HT-29 (cell line): ENCODE measurements at regions not wholly inside any gene's neighbourhood (a gene's known extent, or its start where the extent isn't known, plus 50 kb on each side); places are given as distances from the start of the nearest gene placed in this dataset.
"Not testable (repeated sequence)": the region's sequence is repeated elsewhere in the genome, so short reads cannot be mapped to it uniquely, and the experiment has no call there.

ENCODE experiments used
- DNase-seq: peaks from one replicate; pipeline ENCODE4 v3.0.0-alpha.2; 2015; ENCODE audit warnings: low spot score

DNA sequence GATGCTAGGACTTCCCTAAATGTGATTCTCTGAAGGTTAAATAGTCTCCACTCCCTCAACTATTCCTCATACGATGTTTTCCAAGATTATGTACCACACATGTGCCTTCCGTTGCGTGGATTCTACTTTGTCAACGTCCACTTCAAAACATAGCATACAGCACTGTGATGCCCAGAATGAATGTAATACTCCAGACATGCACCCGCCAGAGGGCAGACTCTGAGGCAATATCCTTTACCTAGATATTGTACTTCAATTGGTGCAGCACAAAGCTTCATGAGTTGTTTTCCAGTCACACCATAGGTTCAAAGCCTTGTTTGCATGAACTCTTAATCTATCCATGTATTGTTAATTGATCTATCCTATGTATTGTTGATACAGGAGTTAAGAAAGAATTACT is 201.0 kb upstream of the NABP1 start:
- DNase-seq = no peak

DNA sequence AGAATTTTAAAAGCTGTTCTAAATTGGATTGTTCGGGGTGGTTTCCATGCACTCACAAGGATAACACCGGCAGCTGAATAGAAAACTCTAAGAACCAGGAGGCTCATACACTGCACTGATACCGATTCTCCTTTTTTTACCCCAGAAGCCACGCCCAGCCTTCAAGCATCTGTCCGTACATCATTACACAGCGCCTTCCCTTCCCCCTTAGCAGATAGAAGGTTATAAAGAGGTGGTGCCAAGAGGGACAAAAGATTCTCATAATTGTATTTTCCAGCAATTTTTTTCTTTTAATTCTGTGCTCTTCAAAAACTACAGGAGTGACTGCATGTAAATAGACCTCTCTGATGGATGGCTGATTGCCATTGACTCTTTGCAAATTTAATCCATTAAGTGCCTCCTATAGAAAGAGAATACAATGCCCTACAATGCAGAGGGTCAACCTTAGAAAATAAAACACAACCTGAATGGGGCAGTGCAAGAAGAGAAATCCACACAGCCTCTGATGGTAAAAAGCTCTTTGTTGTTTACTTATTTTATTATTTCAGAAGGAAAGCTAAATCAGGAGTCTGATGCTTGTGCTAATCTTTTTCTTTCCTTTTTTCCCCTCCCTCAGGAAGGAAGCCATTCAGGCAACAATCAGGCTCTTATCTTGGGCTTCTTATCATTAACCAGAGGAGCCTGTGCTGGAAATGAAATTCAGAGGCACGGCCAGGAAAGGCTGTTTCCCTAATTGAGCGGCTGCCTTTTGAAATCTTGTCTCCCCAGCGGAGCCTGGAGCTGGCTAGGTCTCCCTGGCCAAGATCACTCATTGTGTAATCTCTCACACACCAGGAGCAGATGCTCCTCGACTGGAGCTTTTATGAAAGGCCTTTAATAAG is 198.9 kb upstream of the NABP1 start:
- no peak for DNase-seq

- DNase-seq = no peak
Observed at GRCh38 chr2:191479680-191480023, 198.3 kb upstream of the NABP1 start.

GRCh38 chr2:191481305-191482070 is 196.4 kb upstream of the NABP1 start:
- no peak for DNase-seq

DNA sequence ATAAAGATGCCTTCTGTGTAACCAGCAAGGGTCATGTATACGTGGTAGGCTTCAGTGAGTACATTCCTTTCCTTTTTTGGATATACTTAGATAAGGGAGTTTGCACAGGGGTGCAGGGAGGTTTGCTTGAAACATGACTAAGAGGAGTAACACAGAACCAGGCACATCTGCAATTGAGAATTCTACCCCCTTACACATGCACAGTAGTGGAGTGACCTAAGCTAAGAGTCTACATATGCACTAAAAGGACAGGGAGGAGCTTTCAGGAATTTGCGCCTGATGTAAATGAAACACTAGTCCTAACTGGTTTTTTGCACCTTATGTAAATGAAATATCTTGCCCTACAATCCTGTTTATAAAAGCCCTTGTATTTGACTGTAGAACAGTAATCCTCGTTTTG is 194.8 kb upstream of the NABP1 start:
- DNase-seq = no peak

DNA sequence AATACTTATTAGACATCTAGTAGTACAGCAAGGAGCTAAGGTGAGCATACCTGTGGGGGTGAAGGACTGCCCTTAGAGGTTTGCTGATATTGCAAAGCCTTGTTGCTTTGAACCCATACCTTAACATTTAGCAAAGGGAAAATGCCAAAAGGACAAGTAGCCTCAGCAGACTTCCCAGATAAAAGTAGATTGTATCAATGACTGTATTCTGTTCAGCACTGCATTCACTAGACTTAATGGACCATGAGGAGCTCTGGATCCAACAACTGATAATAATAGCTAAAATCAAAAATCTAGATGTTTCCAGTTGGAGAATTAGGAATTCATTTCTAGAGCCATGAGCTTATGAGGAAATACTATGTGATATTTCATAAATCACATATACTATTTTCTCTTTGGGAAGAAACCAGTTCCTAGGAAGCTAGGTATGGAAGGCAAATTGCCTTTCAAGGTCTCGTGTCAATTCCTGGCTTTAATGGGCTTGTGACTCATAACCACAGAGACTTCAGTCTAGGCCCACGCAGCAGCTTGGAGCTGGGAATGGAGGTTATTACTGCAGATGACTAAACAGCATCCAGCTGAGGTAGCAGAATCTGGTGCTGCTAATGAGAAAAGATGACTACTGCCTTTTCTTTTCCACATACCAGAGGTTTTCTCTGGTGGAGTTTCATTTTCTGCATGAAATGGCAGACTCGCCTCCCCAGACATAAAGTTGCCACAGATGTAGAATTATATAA is 191.2 kb upstream of the NABP1 start:
- DNase-seq = peak; percentile 59

GRCh38 chr2:191488135-191488534 is 189.8 kb upstream of the NABP1 start:
- peak; percentile 22 for DNase-seq

- no peak for DNase-seq
Observed at GRCh38 chr2:191489177-191489576, 188.8 kb upstream of the NABP1 start.

DNA sequence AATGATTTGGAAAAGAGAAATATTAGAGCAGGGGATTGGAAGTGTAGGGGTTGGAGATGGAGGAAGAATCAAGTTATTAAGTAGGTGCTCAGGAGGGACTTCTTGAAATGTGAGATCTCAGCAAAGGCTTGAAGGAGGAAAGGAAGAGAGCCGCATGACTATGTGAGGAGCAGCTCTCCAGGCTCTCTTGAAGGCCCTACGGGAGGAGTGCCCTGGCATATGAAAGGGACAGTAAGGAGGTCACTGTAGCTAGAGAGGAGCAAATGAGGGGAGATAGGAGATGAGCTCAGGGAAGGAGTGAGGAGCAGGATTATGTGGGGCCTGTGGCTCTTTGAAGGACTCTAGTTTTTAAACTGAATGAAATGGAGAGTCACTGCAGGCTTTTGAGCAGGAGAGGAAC is 181.1 kb upstream of the NABP1 start:
- no peak for DNase-seq

GRCh38 chr2:191497822-191498221 is 180.1 kb upstream of the NABP1 start:
- DNase-seq = no peak

DNA sequence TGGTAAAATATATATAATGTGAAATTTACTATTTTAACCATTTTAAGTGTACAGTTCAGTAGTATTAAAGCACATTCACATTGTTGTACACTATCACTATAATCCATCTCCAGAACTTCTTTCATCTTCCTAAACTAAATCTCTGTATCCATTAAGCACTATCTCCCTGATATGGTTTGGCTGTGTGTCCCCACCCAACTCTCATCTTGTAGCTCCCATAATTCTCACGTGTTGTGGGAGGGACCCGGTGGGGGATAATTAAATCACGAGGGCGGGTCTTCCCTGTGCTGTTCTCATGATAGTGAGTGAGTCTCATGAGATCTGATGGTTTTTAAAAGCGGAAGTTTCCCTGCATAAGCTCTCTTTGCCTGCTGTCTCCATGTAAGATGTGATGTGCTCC is 178.9 kb upstream of the NABP1 start:
- no peak for DNase-seq

DNA sequence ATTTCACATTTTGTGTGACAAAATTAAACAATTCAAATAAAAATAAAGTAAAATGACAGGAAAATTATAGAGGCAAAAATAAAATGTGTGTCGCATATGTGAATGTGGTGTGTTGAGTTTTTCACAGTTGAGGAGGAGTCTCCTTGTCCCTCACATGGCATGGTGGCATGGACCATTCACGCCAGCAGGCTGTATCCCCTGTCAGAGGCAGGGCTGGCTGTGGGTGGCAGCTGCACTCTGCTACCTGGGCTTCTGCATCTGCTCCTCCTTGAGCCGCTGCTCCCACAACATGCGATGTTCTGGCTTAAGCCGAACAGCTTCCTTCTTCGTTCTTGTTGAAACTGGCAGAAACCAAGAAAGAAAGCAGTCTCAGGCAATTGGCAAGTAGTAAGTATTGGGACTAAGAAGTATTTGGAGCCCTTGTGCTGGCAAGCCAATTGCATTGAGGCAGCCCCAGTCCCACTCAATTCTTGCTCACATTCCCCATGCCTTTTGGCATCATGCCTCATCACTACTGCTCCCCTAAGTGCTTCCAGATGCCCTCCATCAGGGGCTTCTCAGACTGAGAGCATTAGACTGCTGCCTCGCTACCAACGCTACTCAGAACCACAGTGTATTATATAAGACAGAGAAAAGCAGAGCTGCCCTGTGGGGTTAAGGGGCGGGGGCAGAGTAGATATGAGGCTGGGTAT is 177.9 kb upstream of the NABP1 start:
- no peak for DNase-seq

DNA sequence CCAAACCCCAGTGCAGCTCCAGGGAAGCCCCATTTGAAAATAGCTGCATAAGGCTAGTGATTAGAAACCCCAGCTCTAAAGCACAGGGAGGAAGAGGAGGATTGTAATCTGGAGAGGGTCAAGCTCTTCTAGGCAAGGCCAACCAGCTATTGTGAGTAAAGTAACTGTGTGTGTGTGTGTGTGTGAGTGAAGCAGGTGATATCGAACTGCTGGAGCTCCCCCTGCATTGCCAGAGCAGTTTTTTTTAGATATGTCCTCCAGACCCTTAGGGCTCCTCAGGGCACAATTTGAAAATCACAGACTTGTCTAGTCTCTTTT is 177.4 kb upstream of the NABP1 start:
- no peak for DNase-seq

DNA sequence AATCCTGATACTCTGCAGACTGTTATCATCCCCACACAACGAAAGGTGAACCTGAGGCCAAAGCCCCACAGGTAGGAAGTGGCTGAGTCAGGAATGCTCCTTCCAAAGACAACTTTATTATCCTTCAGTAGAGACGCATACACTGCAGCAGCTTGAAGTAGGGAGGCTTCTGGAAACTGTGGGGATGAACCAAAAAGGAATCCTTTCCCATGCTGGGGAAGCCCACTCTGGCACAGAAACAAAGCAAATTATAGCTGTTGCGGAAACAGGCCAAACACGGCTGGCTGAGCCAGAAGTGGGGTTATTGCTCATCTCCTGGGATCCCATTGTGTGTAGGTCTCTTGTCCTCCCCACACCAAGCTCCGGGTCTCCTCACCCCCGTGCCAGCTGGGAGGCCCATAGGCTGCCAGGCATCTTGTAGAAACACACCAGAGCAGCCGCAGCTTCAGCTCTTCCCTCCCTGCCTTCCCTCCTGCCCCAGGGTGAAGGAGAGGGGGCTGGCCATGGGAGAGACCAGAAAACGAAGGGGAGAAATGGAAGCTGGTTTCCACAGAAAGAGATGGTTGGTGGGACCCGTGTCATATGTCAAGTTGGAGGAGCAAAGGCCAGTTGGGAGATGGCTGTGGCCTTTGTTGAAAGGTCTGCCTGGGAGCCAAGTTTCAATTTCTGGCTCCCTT is 176.9 kb upstream of the NABP1 start:
- DNase-seq = no peak

- peak; percentile 38 for DNase-seq
Observed at GRCh38 chr2:191501561-191502168, 176.3 kb upstream of the NABP1 start.

DNA sequence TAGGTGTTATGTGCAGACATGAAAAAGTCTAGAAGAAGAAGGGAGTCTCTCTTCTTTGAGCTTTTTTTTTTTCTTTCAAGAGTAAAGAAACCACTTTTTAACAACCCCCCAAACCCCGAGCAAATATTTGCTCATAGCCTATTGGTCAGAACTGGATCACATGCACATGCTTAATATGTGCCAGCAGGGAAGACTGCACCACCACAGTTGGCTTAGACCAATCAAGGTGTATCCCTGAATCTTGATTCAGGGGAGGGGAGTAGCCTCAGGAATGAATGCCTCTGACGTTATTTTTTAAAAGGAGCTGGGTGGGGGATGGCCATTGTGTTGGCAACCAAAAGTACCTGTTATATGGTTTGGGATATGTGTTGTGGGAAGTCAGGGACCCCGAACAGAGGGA is 171.4 kb upstream of the NABP1 start:
- no peak for DNase-seq

GRCh38 chr2:191507252-191507853 is 170.6 kb upstream of the NABP1 start:
- DNase-seq = not testable (repeated sequence)

DNA sequence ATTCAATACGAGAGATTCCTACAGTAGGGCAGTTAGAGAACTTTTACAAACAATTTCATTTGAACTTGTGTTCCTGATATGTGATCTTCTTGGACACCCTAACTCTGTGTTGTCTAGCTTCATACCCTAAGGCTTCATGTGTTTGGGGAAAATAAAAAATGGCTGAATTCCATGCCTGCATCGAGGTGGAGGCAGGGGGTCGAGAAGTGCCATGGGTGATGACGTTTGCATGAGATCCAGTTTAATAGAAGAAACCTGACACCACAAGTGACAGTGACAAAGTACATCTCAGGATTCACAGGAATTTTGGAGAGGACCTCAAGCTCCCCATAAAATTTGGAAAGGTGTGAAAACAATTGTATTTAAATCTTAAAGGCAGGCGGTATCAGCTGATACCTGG is 169.2 kb upstream of the NABP1 start:
- no peak for DNase-seq

DNA sequence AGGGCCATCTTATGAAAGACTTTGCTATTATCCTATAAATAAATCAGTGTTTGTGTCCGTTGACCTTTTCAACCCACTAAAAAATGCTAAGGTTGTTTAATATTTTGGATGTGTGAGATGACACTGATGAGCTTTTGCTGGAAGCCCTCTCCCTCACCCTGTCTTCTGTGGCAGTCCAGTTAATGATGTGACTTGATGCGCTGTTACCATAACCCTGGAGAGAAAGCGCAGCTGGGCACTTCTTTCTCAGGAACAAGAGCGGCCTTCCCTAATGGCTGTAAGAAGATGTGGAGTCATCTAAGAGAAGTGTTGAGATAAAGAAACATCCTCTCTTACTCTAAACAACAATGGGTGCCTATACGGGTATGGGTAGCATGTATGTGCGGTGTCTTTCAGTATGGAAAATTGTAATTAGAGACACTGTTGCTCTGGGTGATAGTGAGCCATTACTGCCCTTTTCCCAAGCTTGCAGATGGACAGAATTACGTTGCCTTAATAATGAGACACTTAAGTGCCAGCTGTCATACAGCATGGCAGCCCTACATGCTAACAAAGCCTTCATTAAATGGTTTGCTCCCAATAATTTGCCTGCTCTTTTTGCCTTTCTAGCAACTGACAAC is 165.6 kb upstream of the NABP1 start:
- DNase-seq = no peak

DNA sequence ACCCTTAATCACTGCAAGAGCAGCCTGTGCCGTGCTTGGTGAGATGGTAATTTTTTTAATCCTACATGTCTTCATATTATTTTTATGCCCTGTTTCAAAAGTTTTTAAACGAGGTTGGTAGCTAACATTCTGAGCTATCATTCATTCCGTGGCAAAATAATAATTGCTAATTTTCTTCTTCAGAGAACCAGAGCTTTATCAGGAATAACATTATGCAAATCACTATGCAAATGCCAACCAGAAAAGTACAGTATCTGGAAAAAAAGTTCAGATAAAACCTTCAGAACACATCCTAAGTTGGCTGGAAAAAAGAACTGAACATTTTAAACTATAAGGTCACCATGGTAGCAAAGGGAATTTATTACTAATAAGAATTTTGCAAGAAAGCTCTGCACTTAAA is 165.1 kb upstream of the NABP1 start:
- DNase-seq = no peak
